Astrocyte of the cerebellum (primary cell): ENCODE measurements at regions not wholly inside any gene's neighbourhood (a gene's known extent, or its start where the extent isn't known, plus 50 kb on each side); places are given as distances from the start of the nearest gene placed in this dataset.

Source experiments
- DNase-seq: peaks from one replicate; pipeline ENCODE4 v3.0.0-alpha.2; 2011; ENCODE audit warnings: low read depth
- H3K4me3 ChIP-seq: 2 replicates; pipeline ENCODE4 v1.5.1; 2011; ENCODE audit warnings: mild to moderate bottlenecking, low read depth, low read length, moderate library complexity
- in situ Hi-C: cut with HindIII; loops from 2 replicates; pipeline ENCODE4 v1.10.0; 2017; ENCODE audit warnings: low sequenced_read_pairs
- TF ChIP-seq, protein P1 (sequence below): IDR thresholded peaks from 2 replicates; pipeline ENCODE4 v1.5.1; 2012; ENCODE audit warnings: low read length, low read depth, moderate library complexity, mild to moderate bottlenecking; ENCODE audit errors: missing control alignments

- no peak for DNase-seq
- TF ChIP-seq, protein P1, sequence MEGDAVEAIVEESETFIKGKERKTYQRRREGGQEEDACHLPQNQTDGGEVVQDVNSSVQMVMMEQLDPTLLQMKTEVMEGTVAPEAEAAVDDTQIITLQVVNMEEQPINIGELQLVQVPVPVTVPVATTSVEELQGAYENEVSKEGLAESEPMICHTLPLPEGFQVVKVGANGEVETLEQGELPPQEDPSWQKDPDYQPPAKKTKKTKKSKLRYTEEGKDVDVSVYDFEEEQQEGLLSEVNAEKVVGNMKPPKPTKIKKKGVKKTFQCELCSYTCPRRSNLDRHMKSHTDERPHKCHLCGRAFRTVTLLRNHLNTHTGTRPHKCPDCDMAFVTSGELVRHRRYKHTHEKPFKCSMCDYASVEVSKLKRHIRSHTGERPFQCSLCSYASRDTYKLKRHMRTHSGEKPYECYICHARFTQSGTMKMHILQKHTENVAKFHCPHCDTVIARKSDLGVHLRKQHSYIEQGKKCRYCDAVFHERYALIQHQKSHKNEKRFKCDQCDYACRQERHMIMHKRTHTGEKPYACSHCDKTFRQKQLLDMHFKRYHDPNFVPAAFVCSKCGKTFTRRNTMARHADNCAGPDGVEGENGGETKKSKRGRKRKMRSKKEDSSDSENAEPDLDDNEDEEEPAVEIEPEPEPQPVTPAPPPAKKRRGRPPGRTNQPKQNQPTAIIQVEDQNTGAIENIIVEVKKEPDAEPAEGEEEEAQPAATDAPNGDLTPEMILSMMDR, result no peak
- no peak overlapping the region for H3K4me3 ChIP-seq
- in situ Hi-C loops, result no loop called here
These were observed 465.2 kb downstream of the KCTD12 start for GRCh38 chr13:76421011-76421410.

DNA sequence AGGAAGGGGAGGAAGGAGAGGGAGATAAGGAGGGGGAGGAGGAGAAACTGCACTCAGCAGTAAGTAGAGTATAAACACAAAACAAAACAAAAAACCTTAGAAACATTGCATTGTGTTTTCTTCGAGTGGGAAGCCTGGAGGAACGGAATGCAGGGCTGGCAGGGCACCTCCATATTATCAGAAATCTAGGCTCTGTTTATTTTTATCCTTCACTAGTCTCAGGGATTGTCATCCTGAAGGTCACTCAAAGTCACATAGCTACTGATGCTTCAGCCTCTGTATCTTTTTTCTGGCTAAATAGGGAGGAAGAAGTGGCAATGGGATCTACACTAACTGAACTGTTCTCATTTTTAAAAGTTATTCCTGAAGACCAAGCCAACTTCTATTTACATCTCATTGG lies 467.8 kb downstream of the KCTD12 start:
- in situ Hi-C loops, result no loop called here
- no peak for DNase-seq
- no peak overlapping the region for H3K4me3 ChIP-seq
- TF ChIP-seq, protein P1, result no peak

- no peak overlapping the region for H3K4me3 ChIP-seq
- TF ChIP-seq, protein P1, result no peak
- in situ Hi-C loops, result no loop called here
- DNase-seq, result no peak
These were observed 471.9 kb downstream of the KCTD12 start for GRCh38 chr13:76414320-76414719.

DNA sequence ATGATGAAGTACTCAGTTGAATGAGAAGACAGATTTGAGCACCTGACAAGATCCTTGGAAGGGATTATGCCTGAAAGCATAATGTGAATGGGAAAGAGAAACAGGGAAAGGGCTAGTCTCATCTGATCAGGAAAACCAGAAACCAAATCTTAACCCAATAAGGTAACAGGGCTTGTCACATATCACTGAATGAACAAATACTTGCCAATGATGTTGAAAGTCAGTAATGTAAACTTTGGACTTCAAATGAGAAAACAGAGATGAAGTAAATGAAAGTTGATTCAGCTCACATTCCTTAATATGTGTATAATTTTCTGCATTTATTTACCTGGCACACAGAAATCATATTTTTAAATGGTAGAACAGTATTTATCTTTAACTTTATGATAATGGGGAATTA lies 480.0 kb downstream of the KCTD12 start:
- TF ChIP-seq, protein P1, result no peak

GRCh38 chr13:76398425-76398824 lies 487.8 kb downstream of the KCTD12 start:
- TF ChIP-seq, protein P1, result no peak
- in situ Hi-C loops, result no loop called here
- H3K4me3 ChIP-seq, result no peak overlapping the region
- DNase-seq, result no peak

More for the DNA sequence above, 480.0 kb downstream of the KCTD12 start:
- no peak for DNase-seq
- in situ Hi-C loops, result no loop called here
- no peak overlapping the region for H3K4me3 ChIP-seq

DNA sequence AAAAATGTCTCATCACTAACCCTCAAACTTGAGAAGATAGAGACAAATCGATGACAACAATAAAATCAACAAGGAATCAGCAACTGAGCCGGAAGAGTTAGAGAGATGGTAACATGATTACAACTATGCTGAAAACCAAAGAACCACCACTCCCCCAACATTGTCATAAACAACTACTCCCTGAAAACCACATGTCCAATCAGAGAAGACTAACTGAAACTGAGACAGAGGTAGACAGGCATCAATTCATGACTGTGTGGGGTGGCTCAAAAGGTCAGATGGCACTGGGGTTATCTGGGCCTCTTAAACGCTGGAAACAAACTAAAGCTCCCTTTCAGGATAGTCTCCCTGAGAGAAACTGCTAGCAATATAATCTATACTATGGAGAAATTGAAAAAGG lies 488.8 kb downstream of the KCTD12 start:
- DNase-seq, result no peak
- no peak overlapping the region for H3K4me3 ChIP-seq
- in situ Hi-C loops, result no loop called here
- TF ChIP-seq, protein P1, result no peak

- DNase-seq, result no peak
- TF ChIP-seq, protein P1, result no peak
- in situ Hi-C loops, result no loop called here
- no peak overlapping the region for H3K4me3 ChIP-seq
These were observed 496.9 kb downstream of the KCTD12 start for GRCh38 chr13:76389321-76389720.
